ENCODE measurements at regions not wholly inside any gene's neighbourhood (a gene's known extent, or its start where the extent isn't known, plus 50 kb on each side); places are given as distances from the start of the nearest gene placed in this dataset.

- intact Hi-C loops (cut with DNase I) = no loop called here
- no peak for DNase-seq (ENCODE audit: extremely low spot score in 2 of 2)
- no peaks in the 10 kb centered on the region for H3K27me3 ChIP-seq
- no peak overlapping the region for H3K4me3 ChIP-seq
- H3K27ac ChIP-seq = no peak overlapping the region
- no peaks in the 10 kb centered on the region for H3K4me1 ChIP-seq
- H3K9me3 ChIP-seq = no peaks in the 10 kb centered on the region
- TF ChIP-seq POLR2AphosphoS5 (IDR thresholded peaks at IDR 0.05; ENCODE audit: insufficient read depth in 1 of 2, low read depth in 1 of 2) (no peak), CTCF (IDR thresholded peaks at IDR 0.05) (no peak), POLR2A (IDR thresholded peaks at IDR 0.05) (no peak)
- H3K36me3 ChIP-seq = no peaks in the 10 kb centered on the region
Observed at GRCh38 chr18:34509879-34510586, 200.1 kb upstream of the DTNA start.

GRCh38 chr18:34510926-34511325 lies 199.2 kb upstream of the DTNA start:
- H3K36me3 ChIP-seq = no peaks in the 10 kb centered on the region
- H3K9me3 ChIP-seq = peaks cover 4% of the 10 kb centered on the region
- no peak overlapping the region for H3K27ac ChIP-seq
- no peak overlapping the region for H3K4me3 ChIP-seq
- H3K4me1 ChIP-seq = no peaks in the 10 kb centered on the region
- TF ChIP-seq POLR2AphosphoS5 (IDR thresholded peaks at IDR 0.05; ENCODE audit: insufficient read depth in 1 of 2, low read depth in 1 of 2) (no peak), CTCF (IDR thresholded peaks at IDR 0.05) (no peak), POLR2A (IDR thresholded peaks at IDR 0.05) (no peak)
- no peak for DNase-seq (ENCODE audit: extremely low spot score in 2 of 2)
- H3K27me3 ChIP-seq = no peaks in the 10 kb centered on the region
- intact Hi-C loops (cut with DNase I) = no loop called here

DNA sequence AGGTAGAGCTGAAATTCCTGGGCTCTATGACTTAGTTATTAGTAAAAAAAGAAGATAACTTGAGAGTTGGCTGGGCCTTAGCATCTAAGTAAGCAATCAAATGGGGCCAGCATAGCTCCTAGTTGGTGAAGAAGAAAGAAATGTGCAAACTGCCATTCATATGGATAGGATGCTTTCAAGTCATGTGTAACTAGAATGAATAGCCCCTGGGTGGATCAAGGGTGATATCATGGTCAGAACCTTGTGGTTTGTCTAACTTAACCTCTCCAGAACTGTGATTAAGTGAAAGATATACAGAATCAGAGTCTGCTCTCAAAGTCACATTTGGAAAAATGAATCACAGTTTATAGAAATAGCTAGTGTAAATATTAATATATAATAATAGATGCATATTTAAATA lies 198.7 kb upstream of the DTNA start:
- Histone ChIP-seq H3K4me3 (no peak overlapping the region), H3K36me3 (no peaks in the 10 kb centered on the region)
- intact Hi-C loops (cut with DNase I) = no loop called here

GRCh38 chr18:34511879-34512278 lies 198.2 kb upstream of the DTNA start:
- Histone ChIP-seq H3K9me3 (peaks cover 4% of the 10 kb centered on the region), H3K27me3 (no peaks in the 10 kb centered on the region), H3K4me3 (no peak overlapping the region), H3K4me1 (no peaks in the 10 kb centered on the region), H3K36me3 (no peaks in the 10 kb centered on the region), H3K27ac (no peak overlapping the region)
- no peak for TF ChIP-seq CTCF (IDR thresholded peaks at IDR 0.05)
- TF ChIP-seq POLR2AphosphoS5 (IDR thresholded peaks at IDR 0.05; ENCODE audit: insufficient read depth in 1 of 2, low read depth in 1 of 2) = no peak
- TF ChIP-seq POLR2A (IDR thresholded peaks at IDR 0.05) = no peak
- intact Hi-C loops (cut with DNase I) = no loop called here
- DNase-seq (ENCODE audit: extremely low spot score in 2 of 2) = no peak

More for the DNA sequence above, 198.7 kb upstream of the DTNA start:
- Histone ChIP-seq H3K4me1 (no peaks in the 10 kb centered on the region), H3K9me3 (peaks cover 4% of the 10 kb centered on the region), H3K27me3 (no peaks in the 10 kb centered on the region), H3K27ac (no peak overlapping the region)
- TF ChIP-seq POLR2A (IDR thresholded peaks at IDR 0.05) = no peak
- DNase-seq (ENCODE audit: extremely low spot score in 2 of 2) = no peak

DNA sequence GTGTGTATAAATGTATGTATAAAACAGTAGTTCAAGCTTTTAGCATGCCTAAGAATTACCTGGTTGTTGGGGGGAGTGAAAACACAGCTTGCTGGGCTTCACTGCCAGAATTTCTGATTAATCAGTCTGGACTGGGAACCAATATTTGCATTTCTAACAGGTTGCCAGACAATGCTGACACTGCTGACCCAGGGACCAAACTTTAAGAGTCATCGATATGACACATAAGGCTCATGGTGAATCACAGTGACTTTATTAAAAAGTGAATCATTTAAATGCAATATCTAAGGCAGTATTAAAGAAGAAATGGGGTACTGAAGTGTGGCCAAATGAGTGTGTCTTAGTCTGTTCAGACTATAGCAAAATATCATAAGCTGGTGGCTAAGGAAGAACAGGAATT lies 195.9 kb upstream of the DTNA start:
- H3K27me3 ChIP-seq = no peaks in the 10 kb centered on the region
- TF ChIP-seq CTCF (IDR thresholded peaks at IDR 0.05) (no peak), POLR2A (IDR thresholded peaks at IDR 0.05) (no peak), POLR2AphosphoS5 (IDR thresholded peaks at IDR 0.05; ENCODE audit: insufficient read depth in 1 of 2, low read depth in 1 of 2) (no peak)
- no peak overlapping the region for H3K4me3 ChIP-seq
- H3K4me1 ChIP-seq = no peaks in the 10 kb centered on the region
- DNase-seq (ENCODE audit: extremely low spot score in 2 of 2) = no peak
- peaks cover 4% of the 10 kb centered on the region for H3K9me3 ChIP-seq
- H3K27ac ChIP-seq = no peak overlapping the region
- intact Hi-C loops (cut with DNase I) = no loop called here
- H3K36me3 ChIP-seq = no peaks in the 10 kb centered on the region
